SU-DHL-6 (cell line): ENCODE measurements at regions not wholly inside any gene's neighbourhood (a gene's known extent, or its start where the extent isn't known, plus 50 kb on each side); places are given as distances from the start of the nearest gene placed in this dataset.

Experiments
- H2AFZ ChIP-seq: fragments of 200-600 bp; sonication (generic); 2 replicates; pipeline ENCODE4 v1.6.1; 2014; ENCODE audit warnings: low read depth, mild to moderate bottlenecking, moderate library complexity, mixed read lengths, antibody characterized with exemption, low read length; ENCODE audit not compliant: severe bottlenecking
- H3F3A ChIP-seq: fragments of 200-600 bp; shearing (Covaris generic); 2 replicates; pipeline ENCODE4 v1.6.0; 2016; ENCODE audit warnings: antibody characterized with exemption, mild to moderate bottlenecking; ENCODE audit not compliant: insufficient read depth
- H3K27ac ChIP-seq: fragments of 200-600 bp; sonication (generic); 2 replicates; pipeline ENCODE4 v1.5.1; 2016; ENCODE audit warnings: low read depth, mild to moderate bottlenecking, low read length, moderate library complexity, mixed read lengths
- H3K27me3 ChIP-seq: fragments of 200-600 bp; sonication (generic), shearing (Covaris generic); 2 replicates; pipeline ENCODE4 v1.6.0; 2014; ENCODE audit warnings: mild to moderate bottlenecking, low read length
- H3K36me3 ChIP-seq: fragments of 200-600 bp; sonication (generic); 2 replicates; pipeline ENCODE4 v1.6.1; 2014; ENCODE audit warnings: mild to moderate bottlenecking, low read length, mixed read lengths
- H3K4me2 ChIP-seq: fragments of 300-600, 200-600 bp; shearing (Covaris generic), sonication (generic); 2 replicates; pipeline ENCODE4 v1.6.0; 2014; ENCODE audit warnings: low read length, low read depth, mild to moderate bottlenecking; ENCODE audit not compliant: poor library complexity, severe bottlenecking
- H3K4me3 ChIP-seq: fragments of 200-600 bp; sonication (generic); 2 replicates; pipeline ENCODE4 v1.5.1; 2014; ENCODE audit warnings: antibody characterized with exemption, low read length, mild to moderate bottlenecking, mixed read lengths; ENCODE audit not compliant: insufficient read depth, poor library complexity, severe bottlenecking
- H3K79me2 ChIP-seq: fragments of 200-600 bp; sonication (generic); 2 replicates; pipeline ENCODE4 v1.6.1; 2014; ENCODE audit warnings: mild to moderate bottlenecking, low read length, moderate library complexity; ENCODE audit not compliant: insufficient read depth
- H3K9ac ChIP-seq: fragments of 200-600 bp; sonication (generic); 2 replicates; pipeline ENCODE4 v1.7.0; 2014; ENCODE audit warnings: mild to moderate bottlenecking, low read length
- H3K9me2 ChIP-seq: fragments of 200-600 bp; sonication (generic); replicated peaks from 2 replicates; pipeline ENCODE4 v1.6.1; 2014; ENCODE audit warnings: low read length; ENCODE audit not compliant: insufficient read depth
- H3K9me3 ChIP-seq: fragments of 200-600 bp; sonication (generic); 2 replicates; pipeline ENCODE4 v1.6.1; 2014; ENCODE audit warnings: low read length, mixed read lengths; ENCODE audit not compliant: insufficient read depth
- H4K20me1 ChIP-seq: fragments of 200-600 bp; sonication (generic); 2 replicates; pipeline ENCODE4 v1.6.1; 2014; ENCODE audit warnings: low read depth, mild to moderate bottlenecking, antibody characterized with exemption, low read length, moderate library complexity, mixed read lengths
- EZH2phosphoT487 ChIP-seq: fragments of 200-600 bp; sonication (generic), shearing (Covaris generic); conservative IDR thresholded peaks from 2 replicates; pipeline ENCODE4 v1.6.1; 2018; ENCODE audit warnings: mild to moderate bottlenecking, antibody characterized with exemption, low read length, moderate library complexity, mixed read lengths
- TF ChIP-seq, protein P1 (sequence below): fragments of 200-600 bp; sonication (generic); IDR thresholded peaks from one replicate; pipeline ENCODE4 v1.5.1; 2017; ENCODE audit warnings: antibody characterized with exemption, mild to moderate bottlenecking, low read length, moderate library complexity; ENCODE audit not compliant: insufficient read depth, poor library complexity, severe bottlenecking

GRCh38 chr6:167474725-167475124, 149.8 kb downstream of the TTLL2 start:
- Histone ChIP-seq H3K4me3 (no peak overlapping the region), H4K20me1 (no peaks in the 10 kb centered on the region), H3K27ac (no peak overlapping the region), H2AFZ (no peak overlapping the region), H3K36me3 (no peaks in the 10 kb centered on the region), H3K9ac (no peak overlapping the region), H3F3A (no peaks in the 10 kb centered on the region), H3K9me3 (no peaks in the 10 kb centered on the region), H3K9me2 (no peaks in the 10 kb centered on the region), H3K79me2 (no peaks in the 10 kb centered on the region), H3K27me3 (no peaks in the 10 kb centered on the region), H3K4me2 (no peak overlapping the region)
- TF ChIP-seq, protein P1, sequence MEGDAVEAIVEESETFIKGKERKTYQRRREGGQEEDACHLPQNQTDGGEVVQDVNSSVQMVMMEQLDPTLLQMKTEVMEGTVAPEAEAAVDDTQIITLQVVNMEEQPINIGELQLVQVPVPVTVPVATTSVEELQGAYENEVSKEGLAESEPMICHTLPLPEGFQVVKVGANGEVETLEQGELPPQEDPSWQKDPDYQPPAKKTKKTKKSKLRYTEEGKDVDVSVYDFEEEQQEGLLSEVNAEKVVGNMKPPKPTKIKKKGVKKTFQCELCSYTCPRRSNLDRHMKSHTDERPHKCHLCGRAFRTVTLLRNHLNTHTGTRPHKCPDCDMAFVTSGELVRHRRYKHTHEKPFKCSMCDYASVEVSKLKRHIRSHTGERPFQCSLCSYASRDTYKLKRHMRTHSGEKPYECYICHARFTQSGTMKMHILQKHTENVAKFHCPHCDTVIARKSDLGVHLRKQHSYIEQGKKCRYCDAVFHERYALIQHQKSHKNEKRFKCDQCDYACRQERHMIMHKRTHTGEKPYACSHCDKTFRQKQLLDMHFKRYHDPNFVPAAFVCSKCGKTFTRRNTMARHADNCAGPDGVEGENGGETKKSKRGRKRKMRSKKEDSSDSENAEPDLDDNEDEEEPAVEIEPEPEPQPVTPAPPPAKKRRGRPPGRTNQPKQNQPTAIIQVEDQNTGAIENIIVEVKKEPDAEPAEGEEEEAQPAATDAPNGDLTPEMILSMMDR: no peak
- TF ChIP-seq EZH2phosphoT487: no peak

- H3K4me3 ChIP-seq: no peak overlapping the region
- H3K9ac ChIP-seq: no peak overlapping the region
- no peak overlapping the region for H2AFZ ChIP-seq
- no peaks in the 10 kb centered on the region for H3K36me3 ChIP-seq
- no peak overlapping the region for H3K27ac ChIP-seq
- H3K9me3 ChIP-seq: no peaks in the 10 kb centered on the region
- H3F3A ChIP-seq: no peaks in the 10 kb centered on the region
- H3K4me2 ChIP-seq: no peak overlapping the region
- TF ChIP-seq, protein P1: no peak
- no peak for TF ChIP-seq EZH2phosphoT487
- no peaks in the 10 kb centered on the region for H3K9me2 ChIP-seq
- H3K79me2 ChIP-seq: no peaks in the 10 kb centered on the region
- H4K20me1 ChIP-seq: no peaks in the 10 kb centered on the region
- no peaks in the 10 kb centered on the region for H3K27me3 ChIP-seq
These were observed 151.1 kb downstream of the TTLL2 start for GRCh38 chr6:167475947-167476346.

DNA sequence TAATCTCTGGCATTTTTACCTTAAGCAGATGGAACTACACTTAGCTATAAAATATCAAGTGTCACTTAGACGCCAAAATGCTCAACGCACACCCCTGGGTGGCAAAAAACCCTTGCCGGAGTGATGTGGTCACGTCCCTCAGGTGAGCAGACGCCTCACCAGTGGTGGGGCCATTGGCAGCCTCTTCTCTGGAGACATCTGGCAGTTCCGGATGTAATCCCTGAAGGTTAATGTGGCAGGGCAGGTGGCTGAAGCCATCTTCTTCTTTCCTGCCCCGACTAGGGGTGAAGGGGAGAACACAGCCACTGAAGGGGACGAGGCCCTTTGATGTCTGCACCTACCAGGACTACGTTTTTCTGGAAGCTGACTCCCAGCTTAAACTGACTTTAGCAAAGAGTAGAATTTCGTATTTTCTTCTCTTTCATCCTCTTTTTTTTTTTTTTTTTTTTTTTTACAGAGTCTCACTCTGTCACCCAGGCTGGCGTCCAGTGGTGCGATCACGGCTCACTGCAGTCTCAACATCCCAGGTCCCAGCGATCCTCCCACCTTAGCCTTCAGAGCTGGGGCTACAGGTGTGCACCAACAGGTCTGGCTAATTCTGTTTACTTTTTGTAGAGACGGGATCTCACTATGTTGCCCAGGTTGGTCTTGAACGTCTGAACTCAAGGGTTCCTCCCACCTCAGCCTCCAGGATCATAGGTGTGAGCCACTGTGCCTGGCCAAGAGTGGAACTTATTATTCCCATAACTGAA, 152.1 kb downstream of the TTLL2 start:
- Histone ChIP-seq H3K9me3 (no peaks in the 10 kb centered on the region), H3K9me2 (no peaks in the 10 kb centered on the region), H3K36me3 (no peaks in the 10 kb centered on the region), H3F3A (no peaks in the 10 kb centered on the region), H2AFZ (no peak overlapping the region), H3K4me2 (no peak overlapping the region), H3K9ac (no peak overlapping the region), H3K27me3 (no peaks in the 10 kb centered on the region), H4K20me1 (no peaks in the 10 kb centered on the region), H3K27ac (no peak overlapping the region), H3K79me2 (no peaks in the 10 kb centered on the region), H3K4me3 (no peak overlapping the region)
- no peak for TF ChIP-seq EZH2phosphoT487
- TF ChIP-seq, protein P1: no peak
